HG02973 (cell line): ENCODE measurements at regions not wholly inside any gene's neighbourhood (a gene's known extent, or its start where the extent isn't known, plus 50 kb on each side); places are given as distances from the start of the nearest gene placed in this dataset.

Experiments
- ATAC-seq: cut with Tn5 transposase; IDR thresholded peaks from one replicate; pipeline ENCODE4 v1.9.1; 2021; ENCODE audit warnings: moderate library complexity; ENCODE audit not compliant: unreplicated experiment

- ATAC-seq, result no peak
These were observed 350.2 kb downstream of the ZNF521 start for GRCh38 chr18:25001803-25002202.

GRCh38 chr18:25005541-25006403 lies 346.2 kb downstream of the ZNF521 start:
- no peak for ATAC-seq

GRCh38 chr18:25010623-25011374 lies 341.2 kb downstream of the ZNF521 start:
- no peak for ATAC-seq
